ENCODE measurements at regions not wholly inside any gene's neighbourhood (a gene's known extent, or its start where the extent isn't known, plus 50 kb on each side); places are given as distances from the start of the nearest gene placed in this dataset.

DNA sequence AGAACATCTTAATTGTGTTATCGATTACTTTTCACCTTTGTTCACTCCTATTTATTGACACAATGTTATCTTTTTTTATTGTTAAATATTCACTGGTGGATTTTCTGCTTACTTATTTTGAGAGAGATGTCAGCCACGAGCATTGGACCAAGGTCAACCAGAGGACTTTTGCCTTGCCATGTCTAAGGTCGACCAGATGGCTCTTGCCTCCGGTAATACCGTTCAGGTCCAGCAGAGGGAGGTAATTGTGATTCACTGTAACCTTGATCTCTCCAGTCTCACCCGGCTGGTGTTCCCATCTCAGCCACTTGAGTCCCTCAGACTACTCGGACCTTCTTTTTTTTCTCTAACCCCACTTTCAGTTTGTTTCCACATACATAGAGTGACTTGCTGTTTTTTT is 1438.1 kb downstream of the UQCRFS1 start:
- DNase-seq (no peak), ATAC-seq (no peak)
- Histone ChIP-seq H3K4me3 (no peak overlapping the region), H3K9me3 (peaks cover 0 to 24% (median 0%) of the 10 kb centered on the region in 3 donors), H3K36me3 (replicated peaks in 1 of 2; ENCODE audit: insufficient read depth in 1 of 2, low read depth in 2 of 2) (peaks cover 0 to 4% of the 10 kb centered on the region in 2 donors), H3K4me1 (no peaks in the 10 kb centered on the region), H3K27me3 (no peaks in the 10 kb centered on the region), H3K27ac (no peak overlapping the region)
- 85 to 96% methylated on average over 7 of the region's 7 CpGs for WGBS, 2 donors
- TF ChIP-seq, protein P1, sequence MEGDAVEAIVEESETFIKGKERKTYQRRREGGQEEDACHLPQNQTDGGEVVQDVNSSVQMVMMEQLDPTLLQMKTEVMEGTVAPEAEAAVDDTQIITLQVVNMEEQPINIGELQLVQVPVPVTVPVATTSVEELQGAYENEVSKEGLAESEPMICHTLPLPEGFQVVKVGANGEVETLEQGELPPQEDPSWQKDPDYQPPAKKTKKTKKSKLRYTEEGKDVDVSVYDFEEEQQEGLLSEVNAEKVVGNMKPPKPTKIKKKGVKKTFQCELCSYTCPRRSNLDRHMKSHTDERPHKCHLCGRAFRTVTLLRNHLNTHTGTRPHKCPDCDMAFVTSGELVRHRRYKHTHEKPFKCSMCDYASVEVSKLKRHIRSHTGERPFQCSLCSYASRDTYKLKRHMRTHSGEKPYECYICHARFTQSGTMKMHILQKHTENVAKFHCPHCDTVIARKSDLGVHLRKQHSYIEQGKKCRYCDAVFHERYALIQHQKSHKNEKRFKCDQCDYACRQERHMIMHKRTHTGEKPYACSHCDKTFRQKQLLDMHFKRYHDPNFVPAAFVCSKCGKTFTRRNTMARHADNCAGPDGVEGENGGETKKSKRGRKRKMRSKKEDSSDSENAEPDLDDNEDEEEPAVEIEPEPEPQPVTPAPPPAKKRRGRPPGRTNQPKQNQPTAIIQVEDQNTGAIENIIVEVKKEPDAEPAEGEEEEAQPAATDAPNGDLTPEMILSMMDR (IDR thresholded peaks at IDR 0.05) = no peak
- TF ChIP-seq POLR2A (IDR thresholded peaks at IDR 0.05) = no peak
- intact Hi-C loops (cut with DNase I) = no loop called here

- WGBS, 2 donors = 96 to 97% methylated on average over 10 of the region's 10 CpGs
- intact Hi-C loops (cut with DNase I) = no loop called here
Measured at GRCh38 chr19:27774337-27774736, 1438.6 kb downstream of the UQCRFS1 start.

GRCh38 chr19:27773318-27774094 is 1439.4 kb downstream of the UQCRFS1 start:
- no peak for TF ChIP-seq POLR2A (IDR thresholded peaks at IDR 0.05)
- TF ChIP-seq, protein P1 (IDR thresholded peaks at IDR 0.05) = no peak
- ATAC-seq (no peak), DNase-seq (no peak)
- no peaks in the 10 kb centered on the region for H3K27me3 ChIP-seq
- H3K36me3 ChIP-seq (replicated peaks in 1 of 2; ENCODE audit: insufficient read depth in 1 of 2, low read depth in 2 of 2) = peaks cover 0 to 2% of the 10 kb centered on the region in 2 donors
- peaks cover 0 to 37% (median 0%) of the 10 kb centered on the region in 3 donors for H3K9me3 ChIP-seq
- intact Hi-C loops (cut with DNase I) = no loop called here
- H3K27ac ChIP-seq = no peak overlapping the region
- WGBS, 2 donors = 77 to 79% methylated on average over 11 of the region's 11 CpGs
- no peak overlapping the region for H3K4me3 ChIP-seq
- H3K4me1 ChIP-seq = no peaks in the 10 kb centered on the region

More at GRCh38 chr19:27774337-27774736, 1438.6 kb downstream of the UQCRFS1 start:
- DNase-seq = no peak
- peaks cover 0 to 4% of the 10 kb centered on the region in 2 donors for H3K36me3 ChIP-seq (replicated peaks in 1 of 2; ENCODE audit: insufficient read depth in 1 of 2, low read depth in 2 of 2)
- no peak overlapping the region for H3K4me3 ChIP-seq
- no peak for ATAC-seq
- TF ChIP-seq, protein P1 (IDR thresholded peaks at IDR 0.05) = no peak
- TF ChIP-seq POLR2A (IDR thresholded peaks at IDR 0.05) = no peak
- no peaks in the 10 kb centered on the region for H3K4me1 ChIP-seq
- peaks cover 0 to 29% (median 0%) of the 10 kb centered on the region in 3 donors for H3K9me3 ChIP-seq
- H3K27me3 ChIP-seq = no peaks in the 10 kb centered on the region
- H3K27ac ChIP-seq = no peak overlapping the region

DNA sequence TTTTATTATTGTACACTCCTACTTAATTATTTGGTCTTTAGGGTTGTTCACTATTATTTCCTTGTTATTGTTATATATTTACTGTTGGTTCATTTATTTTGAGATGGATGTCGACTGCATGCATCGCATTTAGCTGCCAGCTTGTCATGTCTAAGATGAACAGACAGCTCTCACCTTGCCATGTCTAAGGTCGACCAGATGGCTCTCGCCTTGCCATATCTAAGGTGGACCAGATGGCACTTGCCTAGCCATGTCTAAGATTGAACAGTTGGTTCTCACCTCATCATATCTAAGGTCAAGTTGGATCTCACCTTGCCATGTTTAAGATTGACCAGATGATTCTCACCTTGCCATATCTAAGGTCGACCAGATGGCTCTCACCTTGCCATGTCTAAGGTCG is 1440.9 kb downstream of the UQCRFS1 start:
- intact Hi-C loops (cut with DNase I) = no loop called here
- Histone ChIP-seq H3K27ac (no peak overlapping the region), H3K27me3 (no peaks in the 10 kb centered on the region), H3K9me3 (peaks cover 0 to 48% (median 0%) of the 10 kb centered on the region in 3 donors), H3K4me1 (no peaks in the 10 kb centered on the region), H3K36me3 (replicated peaks in 1 of 2; ENCODE audit: insufficient read depth in 1 of 2, low read depth in 2 of 2) (peaks cover 0 to 2% of the 10 kb centered on the region in 2 donors), H3K4me3 (no peak overlapping the region)
- no peak for ATAC-seq
- WGBS, 2 donors = 94 to 95% methylated on average over 5 to 6 of the region's 6 CpGs
- DNase-seq = no peak
- no peak for TF ChIP-seq POLR2A (IDR thresholded peaks at IDR 0.05)
- TF ChIP-seq, protein P1 (IDR thresholded peaks at IDR 0.05) = no peak

DNA sequence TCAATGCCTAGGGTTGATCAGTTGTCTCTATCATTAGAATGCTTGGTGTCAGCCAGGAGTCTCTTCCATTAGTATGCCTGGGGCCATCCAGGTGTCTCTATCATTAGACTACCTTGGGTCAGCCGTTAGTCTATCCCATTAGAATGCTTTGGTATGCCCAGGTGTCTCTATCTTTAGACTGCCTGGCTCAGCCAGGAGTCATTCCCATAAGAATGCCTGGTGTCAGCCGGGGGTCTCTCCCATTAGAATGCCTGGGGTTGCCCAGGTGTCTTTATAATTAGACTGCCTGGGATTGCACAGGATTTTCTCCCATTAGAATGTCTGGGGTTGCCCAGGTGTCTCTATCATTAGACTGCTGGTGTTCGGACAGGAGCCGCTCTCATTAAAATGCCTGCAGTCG is 1442.9 kb downstream of the UQCRFS1 start:
- H3K27me3 ChIP-seq = no peaks in the 10 kb centered on the region
- intact Hi-C loops (cut with DNase I) = no loop called here
- 88 to 95% methylated on average over 5 of the region's 5 CpGs for WGBS, 2 donors
- DNase-seq (no peak), ATAC-seq (no peak)
- H3K4me1 ChIP-seq = no peaks in the 10 kb centered on the region
- H3K27ac ChIP-seq = no peak overlapping the region
- TF ChIP-seq, protein P1 (IDR thresholded peaks at IDR 0.05) = no peak
- no peak for TF ChIP-seq POLR2A (IDR thresholded peaks at IDR 0.05)
- peaks cover 0 to 63% (median 0%) of the 10 kb centered on the region in 3 donors for H3K9me3 ChIP-seq
- H3K36me3 ChIP-seq (replicated peaks in 1 of 2; ENCODE audit: insufficient read depth in 1 of 2, low read depth in 2 of 2) = peaks cover 0 to 2% of the 10 kb centered on the region in 2 donors
- H3K4me3 ChIP-seq = no peak overlapping the region
